ENCODE measurements at regions not wholly inside any gene's neighbourhood (a gene's known extent, or its start where the extent isn't known, plus 50 kb on each side); places are given as distances from the start of the nearest gene placed in this dataset.

- Histone ChIP-seq H3K4me3 (ENCODE audit: insufficient read depth, low read length, poor library complexity, severe bottlenecking) (no peak overlapping the region), H3K9me3 (ENCODE audit: insufficient read depth, low read length) (peaks cover 4% of the 10 kb centered on the region; the same call in 1 of the 2 replicates), H3K9me2 (replicated peaks; ENCODE audit: insufficient read depth, low read length) (no peaks in the 10 kb centered on the region; the same call in 1 of the 2 replicates), H3K27ac (ENCODE audit: low read depth, low read length) (no peak overlapping the region), H4K20me1 (ENCODE audit: low read depth, low read length) (no peaks in the 10 kb centered on the region), H3K9ac (ENCODE audit: low read length) (no peak overlapping the region), H3F3A (ENCODE audit: insufficient read depth) (no peaks in the 10 kb centered on the region), H3K79me2 (ENCODE audit: insufficient read depth, low read length) (no peaks in the 10 kb centered on the region), H3K4me2 (ENCODE audit: low read depth, low read length, poor library complexity, severe bottlenecking) (no peak overlapping the region), H2AFZ (ENCODE audit: low read depth, low read length, severe bottlenecking) (no peak overlapping the region), H3K27me3 (ENCODE audit: low read length) (no peaks in the 10 kb centered on the region), H3K36me3 (ENCODE audit: low read length) (no peaks in the 10 kb centered on the region)
- TF ChIP-seq EZH2phosphoT487 (conservative IDR thresholded peaks at IDR 0.05; ENCODE audit: low read length) = no peak
- no peak for TF ChIP-seq CTCF (IDR thresholded peaks at IDR 0.05; ENCODE audit: insufficient read depth, low read length, poor library complexity, severe bottlenecking)
Observed at GRCh38 chr4:41334182-41334581, 77.5 kb downstream of the UCHL1 start.

GRCh38 chr4:41339812-41340809, 83.4 kb downstream of the UCHL1 start:
- peaks cover 4% of the 10 kb centered on the region; the same call in 1 of the 2 replicates for H3K9me3 ChIP-seq (ENCODE audit: insufficient read depth, low read length)
- TF ChIP-seq EZH2phosphoT487 (conservative IDR thresholded peaks at IDR 0.05; ENCODE audit: low read length) = no peak
- TF ChIP-seq CTCF (IDR thresholded peaks at IDR 0.05; ENCODE audit: insufficient read depth, low read length, poor library complexity, severe bottlenecking) = no peak
- H3K4me3 ChIP-seq (ENCODE audit: insufficient read depth, low read length, poor library complexity, severe bottlenecking) = no peak overlapping the region
- H3K79me2 ChIP-seq (ENCODE audit: insufficient read depth, low read length) = no peaks in the 10 kb centered on the region
- no peaks in the 10 kb centered on the region for H4K20me1 ChIP-seq (ENCODE audit: low read depth, low read length)
- no peak overlapping the region for H2AFZ ChIP-seq (ENCODE audit: low read depth, low read length, severe bottlenecking)
- no peak overlapping the region for H3K9ac ChIP-seq (ENCODE audit: low read length)
- H3F3A ChIP-seq (ENCODE audit: insufficient read depth) = no peaks in the 10 kb centered on the region
- H3K27ac ChIP-seq (ENCODE audit: low read depth, low read length) = no peak overlapping the region
- H3K9me2 ChIP-seq (replicated peaks; ENCODE audit: insufficient read depth, low read length) = no peaks in the 10 kb centered on the region
- H3K36me3 ChIP-seq (ENCODE audit: low read length) = no peaks in the 10 kb centered on the region
- no peak overlapping the region for H3K4me2 ChIP-seq (ENCODE audit: low read depth, low read length, poor library complexity, severe bottlenecking)
- H3K27me3 ChIP-seq (ENCODE audit: low read length) = no peaks in the 10 kb centered on the region

- Histone ChIP-seq H3K9me3 (ENCODE audit: insufficient read depth, low read length) (no peaks in the 10 kb centered on the region), H3K79me2 (ENCODE audit: insufficient read depth, low read length) (no peaks in the 10 kb centered on the region), H3K36me3 (ENCODE audit: low read length) (no peaks in the 10 kb centered on the region), H3K9me2 (replicated peaks; ENCODE audit: insufficient read depth, low read length) (no peaks in the 10 kb centered on the region), H3K27ac (ENCODE audit: low read depth, low read length) (no peak overlapping the region), H3K27me3 (ENCODE audit: low read length) (no peaks in the 10 kb centered on the region), H3K4me2 (ENCODE audit: low read depth, low read length, poor library complexity, severe bottlenecking) (no peak overlapping the region), H3K9ac (ENCODE audit: low read length) (no peak overlapping the region), H4K20me1 (ENCODE audit: low read depth, low read length) (no peaks in the 10 kb centered on the region), H3K4me3 (ENCODE audit: insufficient read depth, low read length, poor library complexity, severe bottlenecking) (no peak overlapping the region), H3F3A (ENCODE audit: insufficient read depth) (no peaks in the 10 kb centered on the region), H2AFZ (ENCODE audit: low read depth, low read length, severe bottlenecking) (no peak overlapping the region)
- TF ChIP-seq CTCF (IDR thresholded peaks at IDR 0.05; ENCODE audit: insufficient read depth, low read length, poor library complexity, severe bottlenecking) (no peak), EZH2phosphoT487 (conservative IDR thresholded peaks at IDR 0.05; ENCODE audit: low read length) (no peak)
Observed at GRCh38 chr4:41346306-41347061, 89.8 kb downstream of the UCHL1 start.
